Upper lobe of left lung (tissue), 4 donors: ENCODE measurements at regions not wholly inside any gene's neighbourhood (a gene's known extent, or its start where the extent isn't known, plus 50 kb on each side); places are given as distances from the start of the nearest gene placed in this dataset.

Source experiments
- CTCF ChIP-seq, 6 experiments: fragments of 450-650 bp in 4 of 6; fragments of 200-600 bp in 2 of 6; sonication (generic) in 2 of 6; IDR thresholded peaks; one replicate each; pipeline ENCODE4 v1.5.1; 2016 to 2019; ENCODE audit warnings: antibody characterized with exemption in 6 of 6
- POLR2A ChIP-seq, 4 donors: fragments of 450-650 bp; IDR thresholded peaks; one replicate each; pipeline ENCODE4 v1.5.1; 2016 to 2017; ENCODE audit warnings: antibody characterized with exemption in 4 of 4, mild to moderate bottlenecking in 2 of 4
- POLR2AphosphoS5 ChIP-seq, 2 donors: sonication (generic); formaldehyde crosslinking; IDR thresholded peaks; one replicate each; pipeline ENCODE4 v1.5.1; 2017; ENCODE audit warnings: antibody characterized with exemption in 2 of 2

DNA sequence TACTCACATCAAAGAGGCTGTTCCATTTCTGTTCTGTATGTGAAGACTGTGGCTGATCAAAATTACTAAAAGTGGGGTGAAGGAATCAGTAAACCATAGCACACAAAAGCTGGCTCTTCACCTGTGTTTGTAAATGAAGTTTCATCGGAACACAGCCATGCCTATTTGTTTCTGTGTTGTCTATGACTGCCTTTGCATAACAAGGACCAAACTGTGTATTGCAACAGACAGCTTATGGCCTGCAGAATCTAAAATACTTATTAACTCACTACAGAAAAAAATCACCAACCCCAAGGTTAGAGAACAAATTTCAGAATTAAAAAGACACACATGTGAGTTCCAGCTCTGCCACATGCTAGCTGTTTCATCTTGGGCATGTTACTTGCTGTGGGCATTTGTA is 163.9 kb downstream of the LYPLAL1 start:
- no peak for TF ChIP-seq CTCF (IDR thresholded peaks at IDR 0.05)
- TF ChIP-seq POLR2AphosphoS5 (IDR thresholded peaks at IDR 0.05): no peak
- no peak for TF ChIP-seq POLR2A (IDR thresholded peaks at IDR 0.05)
